GM12892 (cell line): ENCODE measurements at regions not wholly inside any gene's neighbourhood (a gene's known extent, or its start where the extent isn't known, plus 50 kb on each side); places are given as distances from the start of the nearest gene placed in this dataset.

Experiments used
- DNase-seq: peaks from one replicate; pipeline ENCODE4 v3.0.0; 2011; ENCODE audit not compliant: insufficient read length
- FAIRE-seq: peaks from 2 replicates; lab custom pipeline; 2011; peaks lifted over from hg19 to GRCh38; lab: Jason Lieb, UNC
- POLR2A ChIP-seq: IDR thresholded peaks from 2 replicates; pipeline ENCODE4 v1.6.1; 2011; ENCODE audit warnings: low read depth, low read length, control low read depth
- POLR2AphosphoS5 ChIP-seq: IDR thresholded peaks from 2 replicates; pipeline ENCODE4 v1.6.1; 2011; ENCODE audit warnings: low read depth, low read length, control low read depth
- TAF1 ChIP-seq: IDR thresholded peaks from 2 replicates; pipeline ENCODE4 v1.6.1; 2011; ENCODE audit warnings: low read depth, mild to moderate bottlenecking, control low read depth, low read length, borderline replicate concordance

DNA sequence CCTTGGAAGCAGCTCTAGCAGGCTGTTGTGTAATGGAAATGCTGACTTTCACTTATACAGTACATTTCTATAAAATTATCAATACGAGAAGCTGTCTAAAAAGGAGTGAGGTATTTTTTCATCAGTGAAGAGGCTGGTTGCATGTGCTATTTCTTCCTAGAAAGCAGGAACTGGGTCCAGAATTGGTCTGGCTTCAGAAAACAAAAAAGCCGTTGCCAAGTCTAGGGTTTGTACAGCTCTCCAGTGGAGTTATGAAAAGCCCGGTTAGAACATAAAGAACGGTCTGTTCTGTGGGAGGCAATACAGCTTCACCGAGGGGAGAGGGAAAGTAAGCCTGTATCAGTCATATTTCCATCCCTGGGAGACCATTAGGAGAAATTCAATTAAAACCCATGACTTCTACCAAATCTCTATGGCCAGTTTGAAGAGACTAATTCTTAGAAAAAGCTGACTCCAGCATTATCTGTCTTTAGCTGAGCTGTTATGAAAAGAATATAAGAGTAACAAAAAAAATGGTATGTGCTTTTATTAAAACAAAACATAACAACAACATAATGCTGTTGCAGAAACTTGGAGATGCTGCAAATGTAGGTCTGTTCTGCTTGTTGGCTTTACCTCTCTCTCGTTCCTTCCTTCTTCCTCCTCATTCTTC, 217.0 kb downstream of the CMPK2 start:
- FAIRE-seq: no peak
- TF ChIP-seq POLR2AphosphoS5: no peak
- TF ChIP-seq POLR2A: no peak
- no peak for TF ChIP-seq TAF1
- no peak for DNase-seq

DNA sequence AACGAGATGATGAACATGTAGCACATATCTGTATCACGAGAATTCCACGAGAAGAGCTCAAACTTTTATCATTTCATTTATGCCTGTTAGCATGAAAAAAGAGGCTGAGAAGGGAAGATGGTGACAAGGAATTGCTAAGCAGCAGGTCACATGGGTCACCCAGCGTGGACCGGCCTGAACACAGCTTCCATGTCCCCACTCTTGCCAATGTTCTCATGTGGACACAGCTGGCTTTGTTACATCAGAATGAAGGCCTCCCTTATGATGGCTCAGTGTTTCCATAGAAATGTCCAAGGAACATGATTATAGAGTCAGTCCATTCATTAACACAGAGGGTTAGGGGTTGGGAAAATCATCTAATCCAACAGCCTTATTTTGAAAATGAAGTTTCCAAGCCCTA, 215.4 kb downstream of the CMPK2 start:
- no peak for FAIRE-seq
- TF ChIP-seq POLR2A (no peak), TAF1 (no peak), POLR2AphosphoS5 (no peak)
- no peak for DNase-seq

DNA sequence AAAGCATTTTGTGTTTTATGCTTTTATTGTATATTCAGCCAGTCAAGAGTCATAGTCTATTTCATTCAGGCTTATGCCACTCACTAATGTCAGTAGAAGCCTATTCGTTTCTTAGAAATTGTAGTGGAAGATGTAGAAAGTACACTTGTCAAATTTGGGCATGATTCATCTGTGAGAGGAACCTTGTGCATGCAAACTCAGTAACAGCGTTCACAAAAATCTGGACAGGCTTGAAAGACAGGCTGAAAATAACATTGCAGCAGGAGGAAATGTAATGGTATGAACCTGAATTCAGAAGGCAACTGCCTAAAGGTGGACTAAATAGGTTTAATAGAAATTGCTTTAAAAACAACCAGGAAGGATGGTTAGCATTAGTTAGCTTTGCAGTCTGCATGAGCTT, 213.5 kb downstream of the CMPK2 start:
- no peak for DNase-seq
- TF ChIP-seq TAF1: no peak
- TF ChIP-seq POLR2A: no peak
- TF ChIP-seq POLR2AphosphoS5: no peak
- no peak for FAIRE-seq

DNA sequence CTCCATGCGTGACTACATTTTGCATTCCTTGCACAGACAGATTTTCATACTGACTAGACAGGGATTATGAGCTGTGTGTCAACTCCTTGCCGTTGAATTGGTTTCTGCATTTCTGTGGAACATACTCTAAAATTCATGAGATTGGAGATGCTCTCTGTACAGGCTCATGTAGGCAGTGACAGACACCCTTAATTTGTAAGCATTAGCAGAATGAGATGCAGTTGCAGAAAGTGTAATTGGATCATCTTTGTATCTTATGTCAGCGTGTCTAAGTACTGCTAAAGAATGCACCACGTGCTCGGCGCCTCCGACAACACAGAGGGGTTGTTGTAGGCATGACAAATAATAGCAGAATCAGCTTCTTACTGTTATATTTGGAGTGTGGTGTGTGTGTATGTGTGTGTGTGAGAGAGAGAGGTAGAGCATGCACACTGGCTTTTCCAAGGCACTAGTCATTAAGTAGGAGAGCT, 212.4 kb downstream of the CMPK2 start:
- no peak for TF ChIP-seq POLR2A
- no peak for TF ChIP-seq TAF1
- no peak for TF ChIP-seq POLR2AphosphoS5
- DNase-seq (no peak), FAIRE-seq (no peak)

DNA sequence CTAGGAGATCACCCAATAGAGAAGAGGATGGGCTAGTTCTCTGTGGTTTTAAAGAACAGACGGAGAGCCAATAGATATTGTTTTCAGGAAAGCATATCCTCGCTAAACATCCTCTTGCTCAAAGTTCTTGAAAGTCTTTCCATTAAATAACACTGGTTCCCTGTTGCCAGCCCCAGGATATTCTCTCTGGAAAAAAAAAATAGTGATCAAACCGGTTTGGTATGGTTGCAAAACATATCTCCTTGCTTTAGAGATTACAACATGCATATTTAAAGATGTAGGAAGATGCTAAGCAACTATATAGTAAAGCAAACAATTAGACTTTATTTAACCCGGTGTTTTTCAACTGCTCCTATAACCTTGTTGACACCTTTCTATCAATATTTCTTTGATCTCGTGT, 211.4 kb downstream of the CMPK2 start:
- no peak for FAIRE-seq
- DNase-seq: no peak
- TF ChIP-seq TAF1 (no peak), POLR2A (no peak), POLR2AphosphoS5 (no peak)

DNA sequence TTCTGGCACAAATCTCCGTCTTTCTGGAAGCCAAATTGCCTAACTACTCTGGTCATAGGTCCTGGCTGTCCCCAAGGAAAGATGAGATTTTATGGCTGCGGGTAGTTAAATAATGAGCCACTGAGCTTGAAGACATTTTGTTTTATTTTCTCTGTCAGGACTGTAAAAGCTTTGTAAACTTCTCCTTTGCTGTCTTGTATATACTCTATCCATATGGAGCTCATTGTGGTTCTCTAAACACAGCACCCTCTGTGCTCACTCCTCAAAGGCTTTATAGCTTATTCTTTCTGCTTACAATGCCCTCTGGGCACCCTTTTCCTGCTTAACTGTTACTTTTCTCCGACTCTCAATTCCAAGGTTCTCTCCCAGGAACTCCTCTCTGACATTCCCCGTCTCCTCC, 209.1 kb downstream of the CMPK2 start:
- TF ChIP-seq POLR2AphosphoS5: no peak
- TF ChIP-seq TAF1: no peak
- no peak for TF ChIP-seq POLR2A
- DNase-seq: no peak
- no peak for FAIRE-seq

DNA sequence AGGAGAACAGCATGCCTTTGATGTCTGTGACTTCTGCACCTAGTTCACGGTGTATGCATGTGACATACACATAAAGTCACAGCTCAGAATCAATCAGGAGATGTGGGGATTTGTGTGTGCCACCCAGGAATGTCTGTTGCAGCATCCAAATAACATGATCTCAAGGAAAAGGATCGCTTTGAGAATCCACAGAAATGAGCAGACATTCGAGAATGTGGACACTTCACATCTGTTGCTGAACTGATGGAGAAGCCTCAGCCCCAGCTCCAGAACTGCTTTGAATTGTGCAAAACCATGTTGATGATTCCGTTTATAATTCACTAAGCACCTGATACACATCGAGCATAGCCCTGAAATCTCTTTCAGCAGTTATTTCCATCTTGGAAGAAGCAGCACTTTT, 208.6 kb downstream of the CMPK2 start:
- FAIRE-seq (no peak), DNase-seq (no peak)
- TF ChIP-seq POLR2AphosphoS5: no peak
- no peak for TF ChIP-seq TAF1
- no peak for TF ChIP-seq POLR2A

DNA sequence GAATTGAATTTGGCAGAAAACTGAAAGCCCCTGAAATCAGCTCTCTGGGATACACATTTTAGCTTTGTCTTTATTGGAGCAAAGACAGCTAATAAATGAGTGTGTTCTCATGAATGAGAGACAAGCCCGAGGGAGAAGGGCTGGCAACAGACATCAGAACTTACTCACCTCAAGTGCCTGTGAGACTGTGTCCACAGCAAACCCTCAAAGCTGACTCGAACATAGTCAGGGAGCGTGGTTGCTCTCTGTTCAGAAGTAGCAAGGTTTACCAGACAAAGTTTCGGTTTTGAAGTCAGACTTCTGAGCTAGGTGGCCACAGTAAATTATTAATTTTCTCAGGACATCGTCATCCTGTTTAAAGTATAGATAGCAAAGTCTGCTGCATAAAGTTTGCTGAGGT, 207.9 kb downstream of the CMPK2 start:
- FAIRE-seq (no peak), DNase-seq (no peak)
- no peak for TF ChIP-seq TAF1
- no peak for TF ChIP-seq POLR2AphosphoS5
- TF ChIP-seq POLR2A: no peak

DNA sequence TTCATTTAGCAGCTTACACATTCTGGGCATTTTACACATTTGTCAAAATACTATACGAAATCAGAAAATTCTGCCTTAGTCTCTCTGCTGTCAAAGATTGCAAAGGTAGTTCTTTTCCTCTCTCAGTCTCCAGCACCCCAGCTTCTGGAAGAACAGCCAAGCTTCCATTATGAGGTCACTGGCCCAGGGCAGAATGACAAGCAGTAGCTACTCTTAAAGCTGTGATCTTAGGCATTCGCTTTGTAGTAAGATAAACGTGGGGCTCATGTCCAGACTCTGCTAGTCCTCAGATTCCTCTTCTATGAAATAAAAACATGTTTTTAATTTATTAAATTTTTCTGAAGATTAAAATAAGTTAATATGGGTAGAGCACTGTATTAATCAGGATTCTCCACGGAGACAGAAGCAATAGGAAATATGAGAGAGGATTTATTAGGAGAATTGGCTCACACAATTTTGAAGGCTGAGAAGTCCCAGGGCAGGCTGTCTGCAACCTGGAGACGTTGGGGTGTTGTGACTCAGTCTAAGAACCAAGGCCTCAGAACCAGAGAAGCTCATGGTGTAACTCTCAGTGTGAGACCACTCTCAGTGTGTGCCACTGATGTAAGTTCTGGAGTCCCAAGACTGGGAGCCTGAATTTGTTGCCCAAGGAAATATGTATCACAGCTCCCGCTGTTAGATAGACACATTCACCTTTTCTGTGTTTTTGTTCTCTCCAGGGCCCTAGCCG, 201.2 kb downstream of the CMPK2 start:
- DNase-seq: no peak
- no peak for FAIRE-seq
- TF ChIP-seq POLR2AphosphoS5 (no peak), POLR2A (no peak), TAF1 (no peak)

DNA sequence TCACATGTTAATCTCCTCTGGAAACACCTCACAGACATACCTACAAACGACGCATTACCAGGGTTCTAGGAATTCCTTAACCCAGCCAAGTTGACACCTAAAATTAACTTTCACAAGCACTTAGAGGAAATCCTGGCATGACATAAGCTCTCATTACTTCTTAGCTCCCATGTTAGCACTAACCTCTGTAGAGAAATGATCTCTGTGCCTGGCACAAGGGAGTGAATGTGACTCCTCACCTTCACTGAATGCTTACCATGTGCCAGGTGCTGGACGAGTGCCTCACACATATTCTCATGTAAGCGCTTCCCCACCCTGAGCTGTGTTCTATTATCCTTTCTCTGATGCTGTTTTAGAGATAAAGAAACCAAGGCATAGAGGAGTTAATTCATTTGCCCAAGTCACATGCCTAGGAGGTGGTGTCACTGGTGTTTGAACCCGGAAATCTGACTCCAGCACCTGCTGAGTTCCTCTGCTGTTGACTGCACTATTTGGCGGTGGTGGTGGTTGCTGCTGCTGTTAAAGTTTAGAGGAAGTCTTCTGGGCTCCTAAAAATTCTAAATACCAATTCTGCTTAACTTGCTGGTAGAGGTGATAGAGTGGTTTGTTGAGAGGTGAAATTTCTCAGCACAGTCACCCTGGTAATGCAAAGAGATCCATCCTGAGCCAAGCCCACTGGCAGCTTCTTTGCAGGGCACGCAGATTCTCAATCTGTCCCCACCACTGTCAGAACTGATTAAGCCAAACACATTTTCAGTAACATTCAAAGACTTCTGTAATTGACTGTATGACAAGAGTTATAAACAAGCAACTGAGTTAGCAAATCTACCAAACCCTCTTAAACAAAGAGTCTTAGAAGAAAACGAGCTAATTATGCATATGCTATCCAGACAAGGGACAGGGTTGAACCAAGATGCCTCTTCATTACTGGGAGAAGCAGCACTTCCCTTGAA, 200.3 kb downstream of the CMPK2 start:
- no peak for DNase-seq
- TF ChIP-seq TAF1: no peak
- no peak for TF ChIP-seq POLR2AphosphoS5
- no peak for FAIRE-seq

DNA sequence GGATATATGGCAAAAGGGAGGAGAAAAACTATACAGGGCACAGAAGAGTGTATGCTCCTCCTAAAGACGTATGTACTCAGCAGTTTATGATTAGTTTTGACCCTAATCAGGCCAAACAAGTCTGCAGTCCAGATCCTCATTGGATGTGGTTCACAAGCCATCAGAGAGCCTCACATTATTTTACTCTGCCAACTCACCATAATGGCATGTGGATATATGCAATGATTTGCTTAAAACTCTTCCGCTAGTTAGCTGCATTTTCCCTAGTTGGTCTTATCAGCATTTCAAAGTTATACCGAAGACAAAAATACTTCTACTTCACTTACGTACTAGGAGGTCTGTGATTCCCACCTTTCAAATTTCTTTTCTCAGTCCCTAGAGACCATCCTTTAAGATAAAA, 198.4 kb downstream of the CMPK2 start:
- TF ChIP-seq POLR2A: no peak
- TF ChIP-seq TAF1: no peak
- no peak for TF ChIP-seq POLR2AphosphoS5
- no peak for FAIRE-seq
- DNase-seq: no peak

DNA sequence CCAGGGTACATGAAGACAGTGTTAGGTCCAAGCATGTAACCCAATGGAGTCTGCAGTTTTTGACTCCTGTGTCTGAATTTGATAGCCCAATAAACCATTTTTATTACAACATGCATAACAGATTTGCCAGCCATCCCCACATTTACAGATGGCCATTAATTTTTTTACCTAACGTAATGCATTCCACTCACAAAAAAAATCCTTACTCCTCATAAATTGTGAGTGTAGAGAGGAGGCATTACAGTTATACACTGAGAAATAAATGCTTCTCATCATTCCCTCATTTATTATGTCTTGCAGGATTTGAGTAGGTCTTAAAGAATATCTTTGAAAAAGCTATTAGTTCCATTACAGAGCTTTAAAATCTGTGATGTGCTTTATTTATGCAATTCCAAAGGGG, 193.8 kb downstream of the CMPK2 start:
- FAIRE-seq (no peak), DNase-seq (no peak)
- TF ChIP-seq TAF1 (no peak), POLR2A (no peak), POLR2AphosphoS5 (no peak)
